ENCODE measurements at regions not wholly inside any gene's neighbourhood (a gene's known extent, or its start where the extent isn't known, plus 50 kb on each side); places are given as distances from the start of the nearest gene placed in this dataset.

DNA sequence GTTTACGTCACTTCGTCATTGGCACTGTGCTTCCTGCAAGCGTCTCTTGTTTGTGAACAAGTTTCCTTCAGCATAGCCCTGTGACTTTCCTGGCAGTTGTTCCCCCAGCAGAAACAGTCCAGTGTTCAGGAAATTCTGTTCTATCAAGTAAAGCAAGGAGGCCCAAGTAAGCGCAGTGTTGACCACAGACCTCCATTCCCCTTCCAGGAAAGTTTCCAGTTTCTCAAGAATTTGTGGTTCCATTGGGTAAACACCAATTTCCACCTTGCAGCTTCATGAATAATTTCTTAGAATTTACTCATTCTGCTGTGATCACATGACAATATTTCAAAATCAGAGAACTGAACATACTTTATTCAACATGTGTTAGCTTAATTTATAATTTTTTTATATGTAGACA is 88.5 kb upstream of the ETV3 start:
- Histone ChIP-seq H3K4me3 (ENCODE audit: low read length, poor library complexity, severe bottlenecking) (no peak overlapping the region), H3K4me1 (ENCODE audit: insufficient read depth, low read length, poor library complexity, severe bottlenecking) (no peaks in the 10 kb centered on the region), H3K9ac (ENCODE audit: low read depth, low read length, poor library complexity, severe bottlenecking) (no peak overlapping the region), H2AFZ (ENCODE audit: low read length) (no peak overlapping the region), H4K20me1 (ENCODE audit: insufficient read depth, low read length, poor library complexity, severe bottlenecking) (no peaks in the 10 kb centered on the region), H3K36me3 (ENCODE audit: insufficient read depth, low read length) (no peaks in the 10 kb centered on the region), H3K9me2 (replicated peaks; ENCODE audit: low read depth, low read length) (no peaks in the 10 kb centered on the region), H3K9me3 (ENCODE audit: insufficient read depth, low read depth, low read length) (0 out of 2 replicates have a peak, but pooled peaks cover 5% of the 10 kb centered on the region), H3K79me2 (ENCODE audit: insufficient read depth, low read length) (no peaks in the 10 kb centered on the region), H3K4me2 (ENCODE audit: low read depth, low read length, poor library complexity, severe bottlenecking) (no peak overlapping the region), H3F3A (ENCODE audit: low read depth) (no peaks in the 10 kb centered on the region), H3K27me3 (ENCODE audit: insufficient read depth, low read length, poor library complexity, severe bottlenecking) (no peaks in the 10 kb centered on the region)
- TF ChIP-seq CTCF (conservative IDR thresholded peaks at IDR 0.05; ENCODE audit: low read length) (no peak), EZH2phosphoT487 (IDR thresholded peaks at IDR 0.05; ENCODE audit: borderline replicate concordance) (no peak)

DNA sequence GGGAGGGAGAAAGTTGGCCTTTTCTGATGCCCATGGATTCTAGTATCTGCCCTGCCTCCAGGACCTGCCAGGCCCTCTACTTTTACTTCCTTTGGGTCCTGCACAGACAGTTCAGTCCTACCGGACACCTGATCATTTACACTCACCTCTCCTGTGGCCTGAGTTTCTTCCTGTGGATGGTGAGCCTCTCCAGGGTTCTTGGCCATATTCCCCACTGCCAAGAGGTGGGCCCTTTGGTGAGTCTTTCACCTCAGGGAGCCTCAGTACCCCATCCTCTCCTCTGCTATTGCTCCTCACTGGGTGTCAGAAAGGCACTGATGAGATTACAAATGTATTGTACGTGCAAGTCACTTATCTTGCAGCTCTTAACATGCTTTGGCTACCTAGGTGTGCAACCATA is 81.4 kb upstream of the ETV3 start:
- Histone ChIP-seq H3K4me1 (ENCODE audit: insufficient read depth, low read length, poor library complexity, severe bottlenecking) (no peaks in the 10 kb centered on the region), H3K9ac (ENCODE audit: low read depth, low read length, poor library complexity, severe bottlenecking) (no peak overlapping the region), H4K20me1 (ENCODE audit: insufficient read depth, low read length, poor library complexity, severe bottlenecking) (no peaks in the 10 kb centered on the region), H3K36me3 (ENCODE audit: insufficient read depth, low read length) (no peaks in the 10 kb centered on the region), H3K9me2 (replicated peaks; ENCODE audit: low read depth, low read length) (no peaks in the 10 kb centered on the region), H3K79me2 (ENCODE audit: insufficient read depth, low read length) (no peaks in the 10 kb centered on the region), H3K4me3 (ENCODE audit: low read length, poor library complexity, severe bottlenecking) (no peak overlapping the region), H3K4me2 (ENCODE audit: low read depth, low read length, poor library complexity, severe bottlenecking) (no peak overlapping the region), H3K27me3 (ENCODE audit: insufficient read depth, low read length, poor library complexity, severe bottlenecking) (no peaks in the 10 kb centered on the region), H3K9me3 (ENCODE audit: insufficient read depth, low read depth, low read length) (peaks cover 5% of the 10 kb centered on the region; the same call in 1 of the 2 replicates), H2AFZ (ENCODE audit: low read length) (no peak overlapping the region), H3F3A (ENCODE audit: low read depth) (no peaks in the 10 kb centered on the region)
- TF ChIP-seq CTCF (conservative IDR thresholded peaks at IDR 0.05; ENCODE audit: low read length) (no peak), EZH2phosphoT487 (IDR thresholded peaks at IDR 0.05; ENCODE audit: borderline replicate concordance) (no peak)

DNA sequence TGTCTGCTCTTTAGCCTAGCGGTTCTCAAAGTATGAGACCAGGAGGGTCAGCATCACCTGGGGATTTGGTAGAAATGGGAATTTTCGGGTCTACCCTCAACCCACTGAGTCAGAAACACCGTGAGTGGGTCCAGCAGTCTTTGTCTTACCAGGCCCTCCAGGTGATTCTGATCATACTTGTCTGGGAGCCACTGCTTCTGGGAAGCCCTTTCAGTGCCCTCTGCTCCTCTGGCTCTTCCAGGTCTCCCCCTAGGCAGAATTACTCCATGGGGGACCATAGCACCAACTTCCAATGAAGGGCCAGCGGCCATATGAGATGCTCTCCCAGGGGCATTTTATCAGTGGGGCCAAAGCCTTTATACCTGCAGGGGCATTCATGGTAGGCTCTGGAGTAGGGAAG is 81.0 kb upstream of the ETV3 start:
- TF ChIP-seq CTCF (conservative IDR thresholded peaks at IDR 0.05; ENCODE audit: low read length) (no peak), EZH2phosphoT487 (IDR thresholded peaks at IDR 0.05; ENCODE audit: borderline replicate concordance) (no peak)
- Histone ChIP-seq H3K9me3 (ENCODE audit: insufficient read depth, low read depth, low read length) (peaks cover 9% of the 10 kb centered on the region; the same call in 1 of the 2 replicates), H3K4me3 (ENCODE audit: low read length, poor library complexity, severe bottlenecking) (no peak overlapping the region), H3K79me2 (ENCODE audit: insufficient read depth, low read length) (no peaks in the 10 kb centered on the region), H3K4me1 (ENCODE audit: insufficient read depth, low read length, poor library complexity, severe bottlenecking) (no peaks in the 10 kb centered on the region), H3K36me3 (ENCODE audit: insufficient read depth, low read length) (no peaks in the 10 kb centered on the region), H3F3A (ENCODE audit: low read depth) (no peaks in the 10 kb centered on the region), H3K4me2 (ENCODE audit: low read depth, low read length, poor library complexity, severe bottlenecking) (no peak overlapping the region), H3K27me3 (ENCODE audit: insufficient read depth, low read length, poor library complexity, severe bottlenecking) (no peaks in the 10 kb centered on the region), H4K20me1 (ENCODE audit: insufficient read depth, low read length, poor library complexity, severe bottlenecking) (no peaks in the 10 kb centered on the region), H3K9ac (ENCODE audit: low read depth, low read length, poor library complexity, severe bottlenecking) (no peak overlapping the region), H2AFZ (ENCODE audit: low read length) (no peak overlapping the region), H3K9me2 (replicated peaks; ENCODE audit: low read depth, low read length) (no peaks in the 10 kb centered on the region)

Data from Loucy (cell line).